ENCODE measurements at regions not wholly inside any gene's neighbourhood (a gene's known extent, or its start where the extent isn't known, plus 50 kb on each side); places are given as distances from the start of the nearest gene placed in this dataset.

- TF ChIP-seq CTCF (IDR thresholded peaks at IDR 0.05; ENCODE audit: poor library complexity, severe bottlenecking): no peak
- ATAC-seq (ENCODE audit: low read depth) (no peak), DNase-seq (ENCODE audit: low spot score) (no peak)
- Histone ChIP-seq H3K4me1 (ENCODE audit: insufficient read depth, poor library complexity, severe bottlenecking) (no peaks in the 10 kb centered on the region), H3K27me3 (ENCODE audit: insufficient read depth, poor library complexity, severe bottlenecking) (no peaks in the 10 kb centered on the region), H3K9me3 (ENCODE audit: severe bottlenecking) (no peaks in the 10 kb centered on the region), H3K27ac (ENCODE audit: poor library complexity, severe bottlenecking) (no peak overlapping the region), H3K4me3 (ENCODE audit: severe bottlenecking) (no peak overlapping the region), H3K36me3 (ENCODE audit: low read depth) (no peaks in the 10 kb centered on the region)
These were observed 85.5 kb downstream of the FAS start for GRCh38 chr10:89076120-89076519.

GRCh38 chr10:89075631-89076030 lies 85.0 kb downstream of the FAS start:
- TF ChIP-seq CTCF (IDR thresholded peaks at IDR 0.05; ENCODE audit: poor library complexity, severe bottlenecking): no peak
- no peaks in the 10 kb centered on the region for H3K36me3 ChIP-seq (ENCODE audit: low read depth)
- H3K9me3 ChIP-seq (ENCODE audit: severe bottlenecking): no peaks in the 10 kb centered on the region
- H3K27ac ChIP-seq (ENCODE audit: poor library complexity, severe bottlenecking): no peak overlapping the region
- no peak overlapping the region for H3K4me3 ChIP-seq (ENCODE audit: severe bottlenecking)
- H3K27me3 ChIP-seq (ENCODE audit: insufficient read depth, poor library complexity, severe bottlenecking): no peaks in the 10 kb centered on the region
- no peaks in the 10 kb centered on the region for H3K4me1 ChIP-seq (ENCODE audit: insufficient read depth, poor library complexity, severe bottlenecking)
- no peak for DNase-seq (ENCODE audit: low spot score)
- ATAC-seq (ENCODE audit: low read depth): no peak

GRCh38 chr10:89074120-89074519 lies 83.5 kb downstream of the FAS start:
- TF ChIP-seq CTCF (IDR thresholded peaks at IDR 0.05; ENCODE audit: poor library complexity, severe bottlenecking): no peak
- ATAC-seq (ENCODE audit: low read depth) (no peak), DNase-seq (ENCODE audit: low spot score) (no peak)
- Histone ChIP-seq H3K4me3 (ENCODE audit: severe bottlenecking) (no peak overlapping the region), H3K36me3 (ENCODE audit: low read depth) (no peaks in the 10 kb centered on the region), H3K4me1 (ENCODE audit: insufficient read depth, poor library complexity, severe bottlenecking) (no peaks in the 10 kb centered on the region), H3K9me3 (ENCODE audit: severe bottlenecking) (no peaks in the 10 kb centered on the region), H3K27ac (ENCODE audit: poor library complexity, severe bottlenecking) (no peak overlapping the region), H3K27me3 (ENCODE audit: insufficient read depth, poor library complexity, severe bottlenecking) (no peaks in the 10 kb centered on the region)

- Histone ChIP-seq H3K27me3 (ENCODE audit: insufficient read depth, poor library complexity, severe bottlenecking) (no peaks in the 10 kb centered on the region), H3K9me3 (ENCODE audit: severe bottlenecking) (no peaks in the 10 kb centered on the region), H3K4me3 (ENCODE audit: severe bottlenecking) (no peak overlapping the region), H3K36me3 (ENCODE audit: low read depth) (no peaks in the 10 kb centered on the region), H3K4me1 (ENCODE audit: insufficient read depth, poor library complexity, severe bottlenecking) (no peaks in the 10 kb centered on the region), H3K27ac (ENCODE audit: poor library complexity, severe bottlenecking) (no peak overlapping the region)
- ATAC-seq (ENCODE audit: low read depth) (no peak), DNase-seq (ENCODE audit: low spot score) (no peak)
- no peak for TF ChIP-seq CTCF (IDR thresholded peaks at IDR 0.05; ENCODE audit: poor library complexity, severe bottlenecking)
These were observed 83.1 kb downstream of the FAS start for GRCh38 chr10:89073719-89074118.

- no peak overlapping the region for H3K27ac ChIP-seq (ENCODE audit: poor library complexity, severe bottlenecking)
- no peaks in the 10 kb centered on the region for H3K27me3 ChIP-seq (ENCODE audit: insufficient read depth, poor library complexity, severe bottlenecking)
- no peaks in the 10 kb centered on the region for H3K4me1 ChIP-seq (ENCODE audit: insufficient read depth, poor library complexity, severe bottlenecking)
- H3K4me3 ChIP-seq (ENCODE audit: severe bottlenecking): no peak overlapping the region
- H3K36me3 ChIP-seq (ENCODE audit: low read depth): no peaks in the 10 kb centered on the region
- H3K9me3 ChIP-seq (ENCODE audit: severe bottlenecking): no peaks in the 10 kb centered on the region
- TF ChIP-seq CTCF (IDR thresholded peaks at IDR 0.05; ENCODE audit: poor library complexity, severe bottlenecking): no peak
- ATAC-seq (ENCODE audit: low read depth) (no peak), DNase-seq (ENCODE audit: low spot score) (no peak)
These were observed 79.0 kb downstream of the FAS start for GRCh38 chr10:89069589-89069988.

Measured in RWPE2 (cell line).